ENCODE measurements at regions not wholly inside any gene's neighbourhood (a gene's known extent, or its start where the extent isn't known, plus 50 kb on each side); places are given as distances from the start of the nearest gene placed in this dataset.

DNA sequence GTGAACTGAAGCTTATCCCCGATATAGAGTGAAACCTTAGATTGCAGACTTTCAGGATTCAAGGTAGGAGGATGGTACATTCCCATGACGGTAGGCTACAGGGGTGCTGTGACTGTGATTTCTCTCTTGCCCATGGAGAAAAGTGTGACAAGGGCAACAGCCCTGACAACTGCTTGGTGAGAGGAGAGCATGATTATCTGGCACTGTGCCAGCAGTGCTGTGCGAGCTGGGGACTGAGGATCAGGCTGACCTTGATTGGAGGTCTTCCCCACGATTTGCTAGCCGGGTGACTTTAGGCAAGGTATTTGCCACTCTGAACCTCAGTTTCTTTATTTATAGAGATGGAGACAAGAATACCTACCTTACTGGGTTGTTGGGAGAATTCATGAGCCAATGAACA is 229.5 kb downstream of the PTEN start:
- no peak for TF ChIP-seq YY2 (tag by site-specific recombination; IDR thresholded peaks at IDR 0.05)
- TF ChIP-seq SETDB1 (IDR thresholded peaks at IDR 0.05; ENCODE audit: insufficient read length, low read length) = no peak
- TF ChIP-seq, protein P1, sequence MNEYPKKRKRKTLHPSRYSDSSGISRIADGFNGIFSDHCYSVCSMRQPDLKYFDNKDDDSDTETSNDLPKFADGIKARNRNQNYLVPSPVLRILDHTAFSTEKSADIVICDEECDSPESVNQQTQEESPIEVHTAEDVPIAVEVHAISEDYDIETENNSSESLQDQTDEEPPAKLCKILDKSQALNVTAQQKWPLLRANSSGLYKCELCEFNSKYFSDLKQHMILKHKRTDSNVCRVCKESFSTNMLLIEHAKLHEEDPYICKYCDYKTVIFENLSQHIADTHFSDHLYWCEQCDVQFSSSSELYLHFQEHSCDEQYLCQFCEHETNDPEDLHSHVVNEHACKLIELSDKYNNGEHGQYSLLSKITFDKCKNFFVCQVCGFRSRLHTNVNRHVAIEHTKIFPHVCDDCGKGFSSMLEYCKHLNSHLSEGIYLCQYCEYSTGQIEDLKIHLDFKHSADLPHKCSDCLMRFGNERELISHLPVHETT (tag by site-specific recombination; IDR thresholded peaks at IDR 0.05) = no peak
- TF ChIP-seq, protein P2, sequence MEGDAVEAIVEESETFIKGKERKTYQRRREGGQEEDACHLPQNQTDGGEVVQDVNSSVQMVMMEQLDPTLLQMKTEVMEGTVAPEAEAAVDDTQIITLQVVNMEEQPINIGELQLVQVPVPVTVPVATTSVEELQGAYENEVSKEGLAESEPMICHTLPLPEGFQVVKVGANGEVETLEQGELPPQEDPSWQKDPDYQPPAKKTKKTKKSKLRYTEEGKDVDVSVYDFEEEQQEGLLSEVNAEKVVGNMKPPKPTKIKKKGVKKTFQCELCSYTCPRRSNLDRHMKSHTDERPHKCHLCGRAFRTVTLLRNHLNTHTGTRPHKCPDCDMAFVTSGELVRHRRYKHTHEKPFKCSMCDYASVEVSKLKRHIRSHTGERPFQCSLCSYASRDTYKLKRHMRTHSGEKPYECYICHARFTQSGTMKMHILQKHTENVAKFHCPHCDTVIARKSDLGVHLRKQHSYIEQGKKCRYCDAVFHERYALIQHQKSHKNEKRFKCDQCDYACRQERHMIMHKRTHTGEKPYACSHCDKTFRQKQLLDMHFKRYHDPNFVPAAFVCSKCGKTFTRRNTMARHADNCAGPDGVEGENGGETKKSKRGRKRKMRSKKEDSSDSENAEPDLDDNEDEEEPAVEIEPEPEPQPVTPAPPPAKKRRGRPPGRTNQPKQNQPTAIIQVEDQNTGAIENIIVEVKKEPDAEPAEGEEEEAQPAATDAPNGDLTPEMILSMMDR (tag by site-specific recombination; IDR thresholded peaks at IDR 0.05) = no peak
- TF ChIP-seq ZNF777 (tag by site-specific recombination; IDR thresholded peaks at IDR 0.05; ENCODE audit: borderline replicate concordance) = no peak
- TF ChIP-seq ZFP37 (tag by site-specific recombination; IDR thresholded peaks at IDR 0.05) = no peak
- no peak for TF ChIP-seq ZBTB7A (tag by site-specific recombination; IDR thresholded peaks at IDR 0.05; ENCODE audit: low read depth)
- no peak for TF ChIP-seq ZNF274 (IDR thresholded peaks at IDR 0.05; ENCODE audit: low read length)
- no peak for TF ChIP-seq ZNF274 (tag by site-specific recombination; IDR thresholded peaks at IDR 0.05; ENCODE audit: borderline replicate concordance)
- TF ChIP-seq SALL2 (tag by site-specific recombination; IDR thresholded peaks at IDR 0.05; ENCODE audit: borderline replicate concordance) = no peak
- no peak for TF ChIP-seq ZNF530 (tag by site-specific recombination; IDR thresholded peaks at IDR 0.05; ENCODE audit: low read depth)
- TF ChIP-seq ZNF350 (tag by site-specific recombination; IDR thresholded peaks at IDR 0.05) = peak; percentile 85
